ENCODE measurements at regions not wholly inside any gene's neighbourhood (a gene's known extent, or its start where the extent isn't known, plus 50 kb on each side); places are given as distances from the start of the nearest gene placed in this dataset.

GRCh38 chr6:97535800-97536199 is 252.8 kb upstream of the MMS22L start:
- TF ChIP-seq CTCF (IDR thresholded peaks at IDR 0.05; ENCODE audit: insufficient read depth, low read depth, low read length) (no peak), EZH2 (IDR thresholded peaks at IDR 0.05; ENCODE audit: insufficient read depth, low read length) (no peak)
